ENCODE measurements at regions not wholly inside any gene's neighbourhood (a gene's known extent, or its start where the extent isn't known, plus 50 kb on each side); places are given as distances from the start of the nearest gene placed in this dataset.

- ChIA-PET POLR2A (no interaction called here), CTCF (ENCODE audit: unreplicated experiment) (no interaction called here)
- no peaks in the 10 kb centered on the region for H4K20me1 ChIP-seq (ENCODE audit: insufficient read depth, low read length)
- no peak overlapping the region for H2AFZ ChIP-seq (ENCODE audit: low read length)
- no peaks in the 10 kb centered on the region for H3K79me2 ChIP-seq (ENCODE audit: insufficient read depth, low read depth, low read length)
- no peak for DNase-seq (ENCODE audit: low spot score)
- H3K9me2 ChIP-seq (ENCODE audit: insufficient read depth, low read length): no peaks in the 10 kb centered on the region
- no peak overlapping the region for H3K4me3 ChIP-seq (ENCODE audit: low read depth, low read length, poor library complexity, severe bottlenecking)
- no peaks in the 10 kb centered on the region for H3K4me1 ChIP-seq (ENCODE audit: insufficient read depth, low read length, poor library complexity, severe bottlenecking)
- no peaks in the 10 kb centered on the region for H3K9me3 ChIP-seq (ENCODE audit: low read length)
- TF ChIP-seq CTCF (conservative IDR thresholded peaks at IDR 0.05; ENCODE audit: low read length) (no peak), EZH2phosphoT487 (IDR thresholded peaks at IDR 0.05; ENCODE audit: borderline replicate concordance, low read depth, low read length) (no peak)
- no peaks in the 10 kb centered on the region for H3K36me3 ChIP-seq (ENCODE audit: insufficient read depth, low read length)
- BruUV-seq (replicated peaks): no TSS peak
- no peak overlapping the region for H3K27ac ChIP-seq (ENCODE audit: low read depth, low read length, poor library complexity, severe bottlenecking)
- H3K4me2 ChIP-seq (ENCODE audit: low read length): no peak overlapping the region
- intact Hi-C loops (cut with micrococcal nuclease; ENCODE audit: unreplicated experiment): no loop called here
Measured at GRCh38 chr19:31783592-31783991, 434.4 kb upstream of the TSHZ3 start.

GRCh38 chr19:31784671-31785101 lies 435.4 kb upstream of the TSHZ3 start:
- Histone ChIP-seq H3K9me2 (ENCODE audit: insufficient read depth, low read length) (no peaks in the 10 kb centered on the region), H2AFZ (ENCODE audit: low read length) (no peak overlapping the region), H3K4me2 (ENCODE audit: low read length) (no peak overlapping the region), H3K36me3 (ENCODE audit: insufficient read depth, low read length) (no peaks in the 10 kb centered on the region), H3K9me3 (ENCODE audit: low read length) (no peaks in the 10 kb centered on the region), H4K20me1 (ENCODE audit: insufficient read depth, low read length) (no peaks in the 10 kb centered on the region), H3K79me2 (ENCODE audit: insufficient read depth, low read depth, low read length) (no peaks in the 10 kb centered on the region), H3K4me1 (ENCODE audit: insufficient read depth, low read length, poor library complexity, severe bottlenecking) (no peaks in the 10 kb centered on the region), H3K27ac (ENCODE audit: low read depth, low read length, poor library complexity, severe bottlenecking) (no peak overlapping the region), H3K4me3 (ENCODE audit: low read depth, low read length, poor library complexity, severe bottlenecking) (no peak overlapping the region)
- intact Hi-C loops (cut with micrococcal nuclease; ENCODE audit: unreplicated experiment): no loop called here
- TF ChIP-seq EZH2phosphoT487 (IDR thresholded peaks at IDR 0.05; ENCODE audit: borderline replicate concordance, low read depth, low read length) (no peak), CTCF (conservative IDR thresholded peaks at IDR 0.05; ENCODE audit: low read length) (no peak)
- CTCF ChIA-PET (ENCODE audit: unreplicated experiment): no interaction called here
- POLR2A ChIA-PET: no interaction called here
- no TSS peak for BruUV-seq (replicated peaks)
- no peak for DNase-seq (ENCODE audit: low spot score)

GRCh38 chr19:31801611-31802010 lies 452.4 kb upstream of the TSHZ3 start:
- no peak for DNase-seq (ENCODE audit: low spot score)
- H3K4me1 ChIP-seq (ENCODE audit: insufficient read depth, low read length, poor library complexity, severe bottlenecking): no peaks in the 10 kb centered on the region
- no peak overlapping the region for H2AFZ ChIP-seq (ENCODE audit: low read length)
- H3K27ac ChIP-seq (ENCODE audit: low read depth, low read length, poor library complexity, severe bottlenecking): no peak overlapping the region
- H3K79me2 ChIP-seq (ENCODE audit: insufficient read depth, low read depth, low read length): no peaks in the 10 kb centered on the region
- H3K9me3 ChIP-seq (ENCODE audit: low read length): no peaks in the 10 kb centered on the region
- POLR2A ChIA-PET: interaction anchor here (0.5 kb wide), 2 partner anchors 94 to 407 kb away, joined by 3 read pairs; no protein-coding TSS in a partner anchor
- CTCF ChIA-PET (ENCODE audit: unreplicated experiment): no interaction called here
- no peaks in the 10 kb centered on the region for H4K20me1 ChIP-seq (ENCODE audit: insufficient read depth, low read length)
- intact Hi-C loops (cut with micrococcal nuclease; ENCODE audit: unreplicated experiment): no loop called here
- no peaks in the 10 kb centered on the region for H3K36me3 ChIP-seq (ENCODE audit: insufficient read depth, low read length)
- no TSS peak for BruUV-seq (replicated peaks)
- no peaks in the 10 kb centered on the region for H3K9me2 ChIP-seq (ENCODE audit: insufficient read depth, low read length)
- TF ChIP-seq EZH2phosphoT487 (IDR thresholded peaks at IDR 0.05; ENCODE audit: borderline replicate concordance, low read depth, low read length) (no peak), CTCF (conservative IDR thresholded peaks at IDR 0.05; ENCODE audit: low read length) (no peak)
- H3K4me3 ChIP-seq (ENCODE audit: low read depth, low read length, poor library complexity, severe bottlenecking): no peak overlapping the region
- no peak overlapping the region for H3K4me2 ChIP-seq (ENCODE audit: low read length)
